ENCODE measurements at regions not wholly inside any gene's neighbourhood (a gene's known extent, or its start where the extent isn't known, plus 50 kb on each side); places are given as distances from the start of the nearest gene placed in this dataset.

DNA sequence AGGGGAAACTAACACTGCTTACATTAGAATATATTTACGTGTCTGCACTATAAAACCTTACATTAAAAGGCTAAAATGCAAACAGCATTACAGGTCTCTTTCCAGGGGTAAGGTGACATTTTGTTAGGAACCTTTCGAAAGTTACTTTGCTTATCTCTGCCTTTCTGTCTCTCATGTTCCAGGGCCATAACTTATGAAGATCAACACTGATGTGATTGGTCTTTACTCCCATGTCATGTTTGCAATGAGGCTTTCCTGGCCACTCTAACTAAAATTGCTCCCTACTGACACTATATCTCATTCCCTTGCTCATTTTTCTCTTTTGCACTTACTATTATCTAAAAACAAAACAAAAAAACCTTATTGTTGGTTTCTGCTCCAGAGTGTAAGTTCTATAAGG is 119.0 kb downstream of the JRKL start:
- dilution Hi-C loops (cut with MboI; ENCODE audit: extremely low pct_ligation_motif_present, low sequenced_read_pairs) (no loop called here), intact Hi-C loops (cut with micrococcal nuclease) (no loop called here)
- Histone ChIP-seq H3K27ac (ENCODE audit: insufficient read depth, low read depth, low read length) (no peak overlapping the region), H3K9me1 (replicated peaks; ENCODE audit: control insufficient read depth, extremely low read depth, insufficient read depth, low read length) (no peaks in the 10 kb centered on the region), H3K36me3 (ENCODE audit: control insufficient read depth in 2 of 2, extremely low read depth in 1 of 2, insufficient read depth in 2 of 2, low read length in 2 of 2) (no peaks in the 10 kb centered on the region), H3K9ac (replicated peaks; ENCODE audit: extremely low read depth, insufficient read depth, low read length) (no peak overlapping the region), H3K4me1 (ENCODE audit: control insufficient read depth, extremely low read depth, insufficient read depth, low read length) (no peaks in the 10 kb centered on the region), H4K20me1 (replicated peaks; ENCODE audit: control insufficient read depth, extremely low read depth, insufficient read depth, low read length) (no peaks in the 10 kb centered on the region), H2AFZ (ENCODE audit: low read depth, low read length) (no peak overlapping the region), H3K27me3 (ENCODE audit: control insufficient read depth in 2 of 2, insufficient read depth in 2 of 2, low read length in 2 of 2) (no peaks in the 10 kb centered on the region), H3K4me3 (replicated peaks in 1 of 3; ENCODE audit: insufficient read depth in 1 of 3, low read depth in 1 of 3, low read length in 3 of 3) (no peak overlapping the region), H3K79me2 (ENCODE audit: control insufficient read depth, insufficient read depth, low read length) (no peaks in the 10 kb centered on the region), H3K4me2 (ENCODE audit: insufficient read depth, low read length) (no peak overlapping the region), H3K9me3 (replicated peaks; ENCODE audit: control insufficient read depth, insufficient read depth, low read length) (no peaks in the 10 kb centered on the region)
- no TSS peak for BruUV-seq (replicated peaks)
- no peak for DNase-seq (ENCODE audit: low read depth, low spot score)
- POLR2A ChIA-PET: no interaction called here
- CTCF ChIA-PET: no interaction called here
- no peak for FAIRE-seq
- TF ChIP-seq POLR2AphosphoS5 (IDR thresholded peaks at IDR 0.05; ENCODE audit: insufficient read depth, low read depth, low read length) (no peak), MAX (IDR thresholded peaks at IDR 0.05; ENCODE audit: insufficient read depth, insufficient read length) (no peak), MYC (IDR thresholded peaks at IDR 0.05; ENCODE audit: low read depth, low read length) (no peak), FOS (IDR thresholded peaks at IDR 0.05; ENCODE audit: borderline replicate concordance, insufficient read depth, low read length) (no peak), EZH2 (IDR thresholded peaks at IDR 0.05; ENCODE audit: borderline replicate concordance, low read depth, low read length, severe bottlenecking) (no peak), GATA2 (IDR thresholded peaks at IDR 0.05; ENCODE audit: insufficient read depth, insufficient read length, low read depth, low read length) (no peak), POLR2A (IDR thresholded peaks at IDR 0.05; ENCODE audit: low read depth, low read length) (no peak), JUN (IDR thresholded peaks at IDR 0.05; ENCODE audit: borderline replicate concordance, insufficient read depth, insufficient read length, low read depth) (no peak)
- TF ChIP-seq, protein P1, sequence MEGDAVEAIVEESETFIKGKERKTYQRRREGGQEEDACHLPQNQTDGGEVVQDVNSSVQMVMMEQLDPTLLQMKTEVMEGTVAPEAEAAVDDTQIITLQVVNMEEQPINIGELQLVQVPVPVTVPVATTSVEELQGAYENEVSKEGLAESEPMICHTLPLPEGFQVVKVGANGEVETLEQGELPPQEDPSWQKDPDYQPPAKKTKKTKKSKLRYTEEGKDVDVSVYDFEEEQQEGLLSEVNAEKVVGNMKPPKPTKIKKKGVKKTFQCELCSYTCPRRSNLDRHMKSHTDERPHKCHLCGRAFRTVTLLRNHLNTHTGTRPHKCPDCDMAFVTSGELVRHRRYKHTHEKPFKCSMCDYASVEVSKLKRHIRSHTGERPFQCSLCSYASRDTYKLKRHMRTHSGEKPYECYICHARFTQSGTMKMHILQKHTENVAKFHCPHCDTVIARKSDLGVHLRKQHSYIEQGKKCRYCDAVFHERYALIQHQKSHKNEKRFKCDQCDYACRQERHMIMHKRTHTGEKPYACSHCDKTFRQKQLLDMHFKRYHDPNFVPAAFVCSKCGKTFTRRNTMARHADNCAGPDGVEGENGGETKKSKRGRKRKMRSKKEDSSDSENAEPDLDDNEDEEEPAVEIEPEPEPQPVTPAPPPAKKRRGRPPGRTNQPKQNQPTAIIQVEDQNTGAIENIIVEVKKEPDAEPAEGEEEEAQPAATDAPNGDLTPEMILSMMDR (IDR thresholded peaks at IDR 0.05; ENCODE audit: extremely low read depth in 1 of 2, insufficient read depth in 1 of 2, low read depth in 1 of 2, low read length in 2 of 2): no peak

All from endothelial cell of umbilical vein (primary cell).